Peyer's patch (tissue), 4 donors: ENCODE measurements at regions not wholly inside any gene's neighbourhood (a gene's known extent, or its start where the extent isn't known, plus 50 kb on each side); places are given as distances from the start of the nearest gene placed in this dataset.

Source experiments
- CTCF ChIP-seq, 6 experiments: fragments of 450-650 bp in 4 of 6; fragments of 200-600 bp in 2 of 6; sonication (generic) in 1 of 6; IDR thresholded peaks; one replicate each; pipeline ENCODE4 v1.5.1; 2017 to 2019; ENCODE audit warnings: antibody characterized with exemption in 6 of 6, mild to moderate bottlenecking in 3 of 6, moderate library complexity in 1 of 6
- POLR2A ChIP-seq, 2 donors: fragments of 450-650 bp; IDR thresholded peaks; one replicate each; pipeline ENCODE4 v1.5.1; 2017; ENCODE audit warnings: antibody characterized with exemption in 2 of 2, mild to moderate bottlenecking in 2 of 2, moderate library complexity in 2 of 2

GRCh38 chr6:22204153-22204552, 92.7 kb downstream of the PRL start:
- TF ChIP-seq CTCF (IDR thresholded peaks at IDR 0.05) = no peak
- no peak for TF ChIP-seq POLR2A (IDR thresholded peaks at IDR 0.05)
